ENCODE measurements at regions not wholly inside any gene's neighbourhood (a gene's known extent, or its start where the extent isn't known, plus 50 kb on each side); places are given as distances from the start of the nearest gene placed in this dataset.
A peak's percentile ranks its signal among the peaks of the same experiment; 100 is the strongest.
"Not testable (repeated sequence)": the region's sequence is repeated elsewhere in the genome, so short reads cannot be mapped to it uniquely, and the experiment has no call there.

DNA sequence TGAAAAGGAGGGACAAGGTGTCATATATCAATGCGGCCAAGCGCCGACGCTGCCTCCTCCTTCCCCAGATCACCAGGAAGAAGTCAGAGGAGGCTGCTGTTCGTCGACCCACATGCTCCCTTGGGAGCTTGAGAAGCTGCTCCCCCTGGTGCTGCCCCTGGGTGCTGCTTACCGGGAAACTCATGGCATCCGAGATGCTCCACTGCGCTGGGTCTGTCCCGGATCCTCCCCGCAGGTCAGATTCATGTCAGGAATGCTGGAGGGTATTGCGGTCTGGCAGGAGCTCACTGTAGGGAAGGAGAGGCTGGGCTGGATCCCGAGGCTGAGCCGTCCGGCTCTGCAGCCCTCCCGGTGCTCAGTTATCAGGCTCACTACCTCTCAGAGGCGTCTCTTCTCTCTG, 123.7 kb upstream of the FAM20C start:
- Histone ChIP-seq H3K9me3 (ENCODE audit: low read depth, low read length, poor library complexity, severe bottlenecking) (no peaks in the 10 kb centered on the region), H3K27me3 (replicated peaks; ENCODE audit: insufficient read depth, low read depth, low read length, poor library complexity) (no peaks in the 10 kb centered on the region), H3K4me1 (ENCODE audit: insufficient read depth, low read length, poor library complexity, severe bottlenecking) (no peaks in the 10 kb centered on the region), H3K27ac (ENCODE audit: low read depth, low read length, poor library complexity, severe bottlenecking) (no peak overlapping the region), H3K36me3 (ENCODE audit: insufficient read depth, low read length, poor library complexity, severe bottlenecking) (no peaks in the 10 kb centered on the region), H3K4me3 (ENCODE audit: low read depth, low read length, poor library complexity, severe bottlenecking) (no peak overlapping the region)
- intact Hi-C loops (cut with micrococcal nuclease; ENCODE audit: unreplicated experiment), result no loop called here
- no peak for TF ChIP-seq EZH2 (IDR thresholded peaks at IDR 0.05; ENCODE audit: borderline replicate concordance, low read depth, low read length, poor library complexity, severe bottlenecking)
- TF ChIP-seq, protein P1, sequence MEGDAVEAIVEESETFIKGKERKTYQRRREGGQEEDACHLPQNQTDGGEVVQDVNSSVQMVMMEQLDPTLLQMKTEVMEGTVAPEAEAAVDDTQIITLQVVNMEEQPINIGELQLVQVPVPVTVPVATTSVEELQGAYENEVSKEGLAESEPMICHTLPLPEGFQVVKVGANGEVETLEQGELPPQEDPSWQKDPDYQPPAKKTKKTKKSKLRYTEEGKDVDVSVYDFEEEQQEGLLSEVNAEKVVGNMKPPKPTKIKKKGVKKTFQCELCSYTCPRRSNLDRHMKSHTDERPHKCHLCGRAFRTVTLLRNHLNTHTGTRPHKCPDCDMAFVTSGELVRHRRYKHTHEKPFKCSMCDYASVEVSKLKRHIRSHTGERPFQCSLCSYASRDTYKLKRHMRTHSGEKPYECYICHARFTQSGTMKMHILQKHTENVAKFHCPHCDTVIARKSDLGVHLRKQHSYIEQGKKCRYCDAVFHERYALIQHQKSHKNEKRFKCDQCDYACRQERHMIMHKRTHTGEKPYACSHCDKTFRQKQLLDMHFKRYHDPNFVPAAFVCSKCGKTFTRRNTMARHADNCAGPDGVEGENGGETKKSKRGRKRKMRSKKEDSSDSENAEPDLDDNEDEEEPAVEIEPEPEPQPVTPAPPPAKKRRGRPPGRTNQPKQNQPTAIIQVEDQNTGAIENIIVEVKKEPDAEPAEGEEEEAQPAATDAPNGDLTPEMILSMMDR (conservative IDR thresholded peaks at IDR 0.05; ENCODE audit: low read depth, low read length), result 0 out of 2 replicates have a peak, but pooled peaks have one; percentile 10
- POLR2A ChIA-PET (ENCODE audit: low non-redundant PET), result no interaction called here
- no TSS peak for BruUV-seq (replicated peaks)
- DNase-seq (ENCODE audit: low spot score), result no peak
- CTCF ChIA-PET, result no interaction called here

DNA sequence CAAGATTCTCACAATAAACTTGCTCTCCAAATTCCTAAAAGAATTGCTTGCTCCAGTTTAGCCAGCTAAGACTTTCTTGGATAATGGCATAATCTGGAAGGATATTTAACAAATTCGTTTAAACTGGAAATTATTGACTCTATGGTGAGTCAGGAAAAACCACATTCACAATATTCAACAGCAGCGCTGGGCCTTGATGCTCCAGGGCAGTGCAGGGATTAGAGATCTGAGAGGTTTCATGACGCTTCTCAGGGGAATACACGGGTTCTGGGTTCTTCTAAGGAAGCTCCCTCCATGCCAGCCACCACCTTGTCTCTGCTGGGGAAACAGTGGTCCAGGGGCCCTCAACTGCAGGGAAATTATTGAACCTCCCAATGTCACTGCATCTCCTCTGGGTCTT, 123.3 kb upstream of the FAM20C start:
- H3K4me1 ChIP-seq (ENCODE audit: insufficient read depth, low read length, poor library complexity, severe bottlenecking); H3K9me3 ChIP-seq (ENCODE audit: low read depth, low read length, poor library complexity, severe bottlenecking); POLR2A ChIA-PET (ENCODE audit: low non-redundant PET); DNase-seq (ENCODE audit: low spot score); BruUV-seq (replicated peaks); H3K27ac ChIP-seq (ENCODE audit: low read depth, low read length, poor library complexity, severe bottlenecking); H3K27me3 ChIP-seq (replicated peaks; ENCODE audit: insufficient read depth, low read depth, low read length, poor library complexity); CTCF ChIA-PET; intact Hi-C loops (cut with micrococcal nuclease; ENCODE audit: unreplicated experiment); H3K36me3 ChIP-seq (ENCODE audit: insufficient read depth, low read length, poor library complexity, severe bottlenecking); H3K4me3 ChIP-seq (ENCODE audit: low read depth, low read length, poor library complexity, severe bottlenecking): not testable (repeated sequence)

DNA sequence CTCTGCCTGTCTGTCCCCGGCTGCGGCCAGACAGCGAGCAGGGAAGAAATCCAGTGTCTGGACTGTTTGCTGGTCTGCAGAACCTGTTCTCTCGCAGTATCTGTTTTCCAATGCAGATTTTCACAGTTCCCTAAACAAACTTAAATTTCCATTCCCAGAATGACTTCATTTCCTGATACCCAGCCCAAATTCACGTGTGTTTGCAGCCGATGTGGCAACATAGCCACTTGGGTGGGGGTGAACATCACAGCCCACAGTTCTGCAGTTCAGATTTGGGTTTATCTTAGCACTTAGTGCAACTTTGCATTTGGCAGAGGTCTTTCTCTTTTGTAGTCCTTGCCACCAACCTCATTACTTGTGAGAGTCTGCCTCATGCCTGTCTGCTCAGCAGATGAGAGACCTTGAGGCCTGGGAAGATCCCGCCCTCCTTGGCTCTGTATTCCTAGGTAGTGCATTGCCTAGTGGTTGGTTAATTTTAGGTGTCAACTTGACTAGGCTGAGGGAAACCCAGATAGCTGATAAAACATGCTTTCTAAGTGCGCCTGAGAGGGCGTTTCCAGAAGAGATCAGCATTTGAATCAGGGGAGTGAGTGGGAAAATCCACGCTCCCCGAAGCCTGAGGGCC, 122.8 kb upstream of the FAM20C start:
- H3K9me3 ChIP-seq (ENCODE audit: low read depth, low read length, poor library complexity, severe bottlenecking); DNase-seq (ENCODE audit: low spot score); BruUV-seq (replicated peaks); H3K4me3 ChIP-seq (ENCODE audit: low read depth, low read length, poor library complexity, severe bottlenecking); CTCF ChIA-PET; intact Hi-C loops (cut with micrococcal nuclease; ENCODE audit: unreplicated experiment); H3K27ac ChIP-seq (ENCODE audit: low read depth, low read length, poor library complexity, severe bottlenecking); H3K4me1 ChIP-seq (ENCODE audit: insufficient read depth, low read length, poor library complexity, severe bottlenecking); H3K27me3 ChIP-seq (replicated peaks; ENCODE audit: insufficient read depth, low read depth, low read length, poor library complexity); H3K36me3 ChIP-seq (ENCODE audit: insufficient read depth, low read length, poor library complexity, severe bottlenecking); POLR2A ChIA-PET (ENCODE audit: low non-redundant PET): not testable (repeated sequence)

DNA sequence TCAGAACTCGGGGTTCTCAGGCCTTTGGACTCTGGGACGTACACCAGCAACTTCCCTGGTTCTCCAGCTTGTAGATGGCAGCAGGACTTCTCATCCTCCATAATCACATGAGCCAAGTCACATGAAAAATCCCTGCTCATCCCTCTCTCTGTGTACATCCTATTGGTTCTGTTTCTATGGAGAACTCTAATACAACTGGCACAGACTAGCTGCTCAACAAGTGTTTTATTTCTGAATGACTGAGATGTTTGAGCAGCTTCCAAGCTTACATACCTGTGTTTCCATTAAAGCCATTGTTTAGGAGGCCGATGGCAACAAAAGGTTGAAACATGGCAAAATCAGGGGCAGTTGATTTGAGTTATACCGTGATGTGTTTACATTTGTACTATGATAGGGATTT, 122.2 kb upstream of the FAM20C start:
- H3K36me3 ChIP-seq (ENCODE audit: insufficient read depth, low read length, poor library complexity, severe bottlenecking); H3K9me3 ChIP-seq (ENCODE audit: low read depth, low read length, poor library complexity, severe bottlenecking); BruUV-seq (replicated peaks); intact Hi-C loops (cut with micrococcal nuclease; ENCODE audit: unreplicated experiment); POLR2A ChIA-PET (ENCODE audit: low non-redundant PET); H3K27ac ChIP-seq (ENCODE audit: low read depth, low read length, poor library complexity, severe bottlenecking); H3K4me1 ChIP-seq (ENCODE audit: insufficient read depth, low read length, poor library complexity, severe bottlenecking); H3K4me3 ChIP-seq (ENCODE audit: low read depth, low read length, poor library complexity, severe bottlenecking); CTCF ChIA-PET; DNase-seq (ENCODE audit: low spot score); H3K27me3 ChIP-seq (replicated peaks; ENCODE audit: insufficient read depth, low read depth, low read length, poor library complexity): not testable (repeated sequence)

DNA sequence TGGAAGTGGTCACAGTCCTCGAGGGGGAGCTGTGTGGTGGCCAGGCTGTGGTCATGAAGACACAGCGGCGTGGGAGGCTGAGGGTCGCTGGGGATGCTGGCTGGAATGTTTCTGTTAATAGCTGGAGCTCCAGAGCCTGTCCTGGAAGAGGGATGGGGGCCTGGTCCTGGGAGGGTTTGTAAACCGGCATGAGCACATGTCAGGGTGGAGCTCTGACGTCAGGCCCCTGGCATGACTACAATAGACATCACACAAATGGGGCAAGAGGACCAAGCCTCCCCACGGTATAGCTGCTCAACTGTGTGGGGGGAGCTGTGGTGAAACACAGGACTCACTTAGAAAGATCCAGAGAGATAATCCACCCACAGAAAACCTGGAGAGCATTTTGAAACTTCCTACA, 121.4 kb upstream of the FAM20C start:
- intact Hi-C loops (cut with micrococcal nuclease; ENCODE audit: unreplicated experiment), result not testable (repeated sequence)

DNA sequence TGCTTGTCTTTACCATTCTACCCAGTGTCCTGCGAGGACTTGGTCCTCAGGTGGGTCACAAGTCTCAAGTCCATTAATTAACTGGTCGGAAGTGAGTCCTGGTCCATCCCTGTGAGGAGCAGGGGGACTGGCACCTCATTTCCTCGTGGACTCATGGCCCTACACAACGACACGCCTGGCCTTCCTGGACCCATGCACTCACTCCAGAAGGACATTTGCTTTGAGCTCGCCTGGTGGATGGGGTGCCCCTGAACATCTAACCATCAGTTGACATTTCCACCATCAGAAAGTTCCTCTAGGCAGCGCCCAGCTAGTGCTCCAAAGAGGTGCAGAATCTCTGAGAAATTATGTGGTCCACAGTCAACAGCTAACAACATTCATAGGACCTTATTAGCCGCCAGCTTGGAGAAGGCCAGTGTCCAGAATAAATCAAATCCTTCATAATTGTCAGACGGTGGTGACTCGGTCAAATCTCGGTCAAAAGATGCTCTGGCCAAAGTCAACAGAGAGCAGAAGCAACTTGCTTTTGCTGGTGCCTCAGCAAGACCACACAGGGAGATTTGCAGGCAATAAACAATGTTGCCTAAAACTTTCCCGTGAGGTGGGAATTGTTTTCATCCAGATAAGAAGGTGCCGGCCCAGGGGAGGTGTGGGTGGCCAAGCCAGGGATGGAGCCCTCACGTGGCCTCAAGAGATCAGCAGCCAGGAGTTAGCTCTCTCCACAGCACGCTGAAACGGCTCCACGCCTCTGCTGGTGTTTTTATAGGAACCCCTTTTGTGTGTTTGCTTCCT, 119.9 kb upstream of the FAM20C start:
- intact Hi-C loops (cut with micrococcal nuclease; ENCODE audit: unreplicated experiment); POLR2A ChIA-PET (ENCODE audit: low non-redundant PET); H3K36me3 ChIP-seq (ENCODE audit: insufficient read depth, low read length, poor library complexity, severe bottlenecking); CTCF ChIA-PET; H3K27me3 ChIP-seq (replicated peaks; ENCODE audit: insufficient read depth, low read depth, low read length, poor library complexity); DNase-seq (ENCODE audit: low spot score); H3K9me3 ChIP-seq (ENCODE audit: low read depth, low read length, poor library complexity, severe bottlenecking); H3K4me3 ChIP-seq (ENCODE audit: low read depth, low read length, poor library complexity, severe bottlenecking); BruUV-seq (replicated peaks); H3K27ac ChIP-seq (ENCODE audit: low read depth, low read length, poor library complexity, severe bottlenecking); H3K4me1 ChIP-seq (ENCODE audit: insufficient read depth, low read length, poor library complexity, severe bottlenecking): not testable (repeated sequence)

More for the DNA sequence above, 121.4 kb upstream of the FAM20C start:
- H3K27ac ChIP-seq (ENCODE audit: low read depth, low read length, poor library complexity, severe bottlenecking); DNase-seq (ENCODE audit: low spot score); H3K27me3 ChIP-seq (replicated peaks; ENCODE audit: insufficient read depth, low read depth, low read length, poor library complexity); BruUV-seq (replicated peaks); H3K4me1 ChIP-seq (ENCODE audit: insufficient read depth, low read length, poor library complexity, severe bottlenecking); H3K4me3 ChIP-seq (ENCODE audit: low read depth, low read length, poor library complexity, severe bottlenecking); POLR2A ChIA-PET (ENCODE audit: low non-redundant PET); H3K36me3 ChIP-seq (ENCODE audit: insufficient read depth, low read length, poor library complexity, severe bottlenecking); CTCF ChIA-PET; H3K9me3 ChIP-seq (ENCODE audit: low read depth, low read length, poor library complexity, severe bottlenecking): not testable (repeated sequence)

DNA sequence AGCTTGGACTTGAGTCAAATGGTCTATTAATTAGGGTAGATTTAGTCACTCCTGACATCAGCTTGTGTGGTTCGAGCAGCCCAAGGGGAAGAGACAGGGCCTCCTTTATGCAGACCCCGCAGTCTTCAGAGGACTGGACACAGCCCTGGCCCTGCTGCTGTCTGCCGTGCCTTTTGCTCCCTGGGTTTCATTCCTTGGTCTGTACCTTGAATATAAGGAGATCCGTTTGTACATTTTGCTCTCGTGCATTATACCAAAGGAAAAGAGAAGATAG, 119.4 kb upstream of the FAM20C start:
- BruUV-seq (replicated peaks); POLR2A ChIA-PET (ENCODE audit: low non-redundant PET); H3K9me3 ChIP-seq (ENCODE audit: low read depth, low read length, poor library complexity, severe bottlenecking); intact Hi-C loops (cut with micrococcal nuclease; ENCODE audit: unreplicated experiment); H3K36me3 ChIP-seq (ENCODE audit: insufficient read depth, low read length, poor library complexity, severe bottlenecking); H3K27ac ChIP-seq (ENCODE audit: low read depth, low read length, poor library complexity, severe bottlenecking); DNase-seq (ENCODE audit: low spot score); H3K4me1 ChIP-seq (ENCODE audit: insufficient read depth, low read length, poor library complexity, severe bottlenecking); H3K27me3 ChIP-seq (replicated peaks; ENCODE audit: insufficient read depth, low read depth, low read length, poor library complexity); H3K4me3 ChIP-seq (ENCODE audit: low read depth, low read length, poor library complexity, severe bottlenecking); CTCF ChIA-PET: not testable (repeated sequence)

Measured in A673 (cell line).